K562 (cell line): ENCODE measurements at regions not wholly inside any gene's neighbourhood (a gene's known extent, or its start where the extent isn't known, plus 50 kb on each side); places are given as distances from the start of the nearest gene placed in this dataset.

Experiments used
- ARID1B ChIP-seq: fragments of 450-650 bp; IDR thresholded peaks from 2 replicates; pipeline ENCODE4 v1.6.1; 2016; ENCODE audit warnings: antibody characterized with exemption, mild to moderate bottlenecking, inconsistent platforms
- MGA ChIP-seq: fragments of 450-650 bp; IDR thresholded peaks from 2 replicates; pipeline ENCODE4 v1.6.1; 2016; ENCODE audit warnings: mild to moderate bottlenecking, moderate library complexity
- NCOA2 ChIP-seq, 2 experiments: fragments of 450-650 bp; IDR thresholded peaks; 2 replicates each; pipeline ENCODE4 v1.6.1; 2018; ENCODE audit warnings: mild to moderate bottlenecking in 2 of 2, moderate library complexity in 1 of 2; ENCODE audit not compliant: partially characterized antibody in 2 of 2

- TF ChIP-seq MGA (no peak), ARID1B (no peak), NCOA2 (IDR thresholded peaks at IDR 0.05; ENCODE audit: partially characterized antibody in 2 of 2) (no peak)
Measured at GRCh38 chr19:33950091-33950750, 153.6 kb downstream of the KCTD15 start (continued).
